GM08714 (cell line): ENCODE measurements at regions not wholly inside any gene's neighbourhood (a gene's known extent, or its start where the extent isn't known, plus 50 kb on each side); places are given as distances from the start of the nearest gene placed in this dataset.

ENCODE experiments used
- H3K4me3 ChIP-seq: fragments of 200-500 bp; sonication (Bioruptor generic); 2 replicates; pipeline ENCODE4 v1.5.1; 2014; ENCODE audit warnings: mild to moderate bottlenecking, low read length, inconsistent platforms
- ZNF274 ChIP-seq: IDR thresholded peaks from 2 replicates; pipeline ENCODE4 v1.6.1; 2012; ENCODE audit warnings: mild to moderate bottlenecking, low read depth, low read length

- H3K4me3 ChIP-seq: no peak overlapping the region
- TF ChIP-seq ZNF274: no peak
Measured at GRCh38 chr7:21160401-21160800, 267.5 kb upstream of the SP4 start.

DNA sequence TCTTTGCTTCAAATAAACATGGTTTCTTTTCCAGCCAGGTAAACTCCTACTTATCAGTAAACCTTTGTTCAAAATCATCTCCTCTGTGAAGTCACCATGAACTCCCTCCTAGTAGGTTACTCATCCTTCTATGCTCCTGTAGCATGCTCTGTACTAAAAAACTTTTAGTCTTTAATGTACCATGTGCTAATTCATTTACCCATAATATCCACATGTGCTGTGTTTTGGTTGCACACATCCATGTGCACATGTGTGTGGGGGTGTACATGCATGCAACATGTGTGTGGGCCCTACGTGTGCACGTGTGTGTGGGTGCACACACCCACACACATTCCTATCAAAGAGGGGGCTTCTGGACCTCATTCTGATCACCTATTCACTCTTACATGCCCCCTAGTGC lies 259.9 kb upstream of the SP4 start:
- TF ChIP-seq ZNF274: no peak
- no peak overlapping the region for H3K4me3 ChIP-seq

DNA sequence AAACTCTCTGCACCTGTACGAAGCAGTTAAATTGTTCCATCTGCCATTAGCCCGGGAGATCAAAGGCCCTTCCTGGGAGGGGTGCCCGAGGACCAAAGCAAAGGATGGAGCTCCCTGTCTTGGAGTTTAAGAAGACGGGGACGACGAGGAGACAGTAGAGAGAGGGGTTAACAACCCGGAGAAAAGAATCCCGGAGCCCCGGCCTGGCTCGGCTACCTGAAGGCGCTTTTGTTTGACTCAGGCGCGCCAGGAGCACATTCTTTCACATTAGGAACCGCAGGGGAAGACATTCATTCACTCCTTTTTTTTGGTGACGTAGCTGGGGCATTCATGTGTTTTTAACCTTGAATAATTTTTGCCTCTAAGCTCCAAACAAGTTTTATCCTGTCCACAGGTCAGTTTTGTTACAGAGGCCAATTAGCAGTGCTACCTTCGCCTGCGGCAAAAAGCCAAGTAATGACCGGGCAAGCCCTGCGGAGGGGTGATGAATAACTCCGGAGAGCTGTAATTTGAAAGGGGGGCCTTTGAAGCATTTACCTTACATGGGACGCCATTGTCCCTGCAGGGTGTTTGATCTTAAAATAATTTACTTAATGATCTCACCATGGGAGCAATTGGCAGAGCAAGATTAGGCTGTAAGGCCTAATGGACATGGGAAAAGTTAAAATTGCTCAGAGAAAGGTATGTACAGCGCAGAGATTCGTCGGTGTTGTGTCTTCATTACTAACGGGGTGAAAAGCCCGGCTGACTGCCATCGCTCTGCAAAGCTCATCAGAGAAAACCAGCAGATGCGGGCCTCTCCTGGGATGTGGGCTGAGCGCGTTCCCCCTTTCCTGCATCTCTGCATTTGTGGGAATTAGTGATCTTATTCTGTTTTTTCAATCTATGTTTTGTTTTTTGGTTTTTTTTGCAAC lies 258.0 kb upstream of the SP4 start:
- H3K4me3 ChIP-seq: no peak overlapping the region
- TF ChIP-seq ZNF274: no peak

DNA sequence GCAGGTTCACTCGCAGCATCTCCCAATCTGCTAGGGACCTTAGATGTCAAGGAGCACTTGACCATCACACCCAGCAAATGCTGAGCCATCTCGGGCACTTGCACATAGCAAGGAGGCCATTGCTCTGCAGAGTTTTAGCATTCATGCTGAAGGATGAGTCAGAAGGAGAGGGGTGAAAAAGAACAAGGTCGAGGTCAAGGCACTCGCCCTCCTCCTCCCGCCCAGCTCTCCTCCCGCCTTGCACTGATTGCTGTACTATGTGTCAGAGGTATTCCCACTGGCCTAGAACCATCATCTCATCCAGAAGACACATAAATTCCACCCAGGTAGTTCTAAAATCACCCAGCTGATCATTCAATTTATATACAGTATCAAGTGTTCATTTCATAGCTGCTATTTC lies 255.1 kb upstream of the SP4 start:
- H3K4me3 ChIP-seq: no peak overlapping the region
- no peak for TF ChIP-seq ZNF274

DNA sequence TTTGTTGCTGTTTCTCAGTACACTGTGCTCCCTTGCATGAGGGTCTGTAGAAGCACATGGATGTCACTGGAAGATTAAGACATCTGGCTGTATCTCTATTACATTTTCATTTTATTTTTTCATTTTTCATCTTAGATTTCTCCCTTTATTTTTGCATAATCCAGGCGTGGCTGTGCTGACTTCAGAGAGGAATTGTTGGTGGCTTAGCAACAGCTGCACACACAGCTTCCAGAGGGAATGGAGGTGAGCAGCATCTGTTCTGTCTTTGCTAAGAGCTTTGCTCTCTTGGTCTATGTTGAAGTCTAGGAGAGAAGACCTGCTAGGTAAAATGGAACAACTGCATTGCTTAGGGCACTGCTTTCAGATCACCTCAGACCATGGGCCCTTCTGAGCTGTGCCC lies 254.4 kb upstream of the SP4 start:
- H3K4me3 ChIP-seq: no peak overlapping the region

DNA sequence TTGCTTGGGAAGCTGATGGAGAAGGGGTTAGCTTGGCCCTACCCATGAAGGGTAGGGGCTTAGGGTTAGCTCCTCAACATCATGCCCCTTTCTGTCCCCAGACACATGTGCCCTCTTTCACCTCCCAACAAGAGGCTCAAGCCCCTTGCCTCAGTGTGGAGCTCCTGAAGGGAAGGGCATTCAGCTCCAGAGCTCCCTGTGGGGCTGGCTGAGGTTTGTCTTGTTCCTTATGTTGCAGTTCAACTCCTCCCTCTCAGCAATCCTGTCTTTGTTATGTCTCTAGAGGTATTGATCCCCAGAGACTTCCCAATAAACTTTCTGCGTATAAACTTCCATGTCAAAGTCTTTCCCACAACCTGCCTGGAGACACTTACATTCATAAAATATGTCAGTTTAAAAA lies 252.2 kb upstream of the SP4 start:
- H3K4me3 ChIP-seq: no peak overlapping the region
- no peak for TF ChIP-seq ZNF274

More for the DNA sequence above, 254.4 kb upstream of the SP4 start:
- TF ChIP-seq ZNF274: no peak

GRCh38 chr7:21184942-21185652 lies 242.8 kb upstream of the SP4 start:
- no peak overlapping the region for H3K4me3 ChIP-seq
- no peak for TF ChIP-seq ZNF274

DNA sequence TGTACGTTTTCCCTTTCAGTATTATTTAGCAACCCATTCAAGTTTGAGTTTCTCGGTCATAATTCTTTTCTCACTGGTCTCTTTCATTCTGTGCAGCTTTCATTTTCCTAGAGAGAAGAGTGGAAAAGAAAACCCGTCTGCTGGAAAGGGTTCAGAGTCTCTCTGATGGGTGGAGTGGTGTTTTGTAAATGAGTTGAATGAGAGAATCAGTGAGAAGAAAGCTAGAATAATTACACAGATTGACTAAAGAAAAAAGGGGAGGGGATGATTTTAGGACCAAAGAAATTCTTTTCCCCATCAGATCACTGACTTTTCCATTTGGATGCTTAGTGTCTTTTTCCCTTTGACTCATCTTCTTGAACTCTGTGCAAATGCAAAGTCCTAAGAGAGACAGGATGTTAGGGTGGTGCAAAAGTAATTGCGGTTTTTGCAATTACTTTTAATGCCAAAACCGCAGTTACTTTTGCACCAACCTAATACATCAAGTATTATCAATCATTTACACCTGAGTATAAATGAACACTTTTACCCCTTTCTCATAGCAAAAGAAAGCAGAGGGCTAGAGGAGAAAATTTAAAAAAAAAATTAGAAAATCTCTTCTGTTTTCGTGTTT lies 242.1 kb upstream of the SP4 start:
- no peak for TF ChIP-seq ZNF274

GRCh38 chr7:21191321-21192073 lies 236.4 kb upstream of the SP4 start:
- no peak for TF ChIP-seq ZNF274

More for the DNA sequence above, 242.1 kb upstream of the SP4 start:
- H3K4me3 ChIP-seq: no peak overlapping the region

GRCh38 chr7:21192657-21193056 lies 235.2 kb upstream of the SP4 start:
- TF ChIP-seq ZNF274: no peak
- no peak overlapping the region for H3K4me3 ChIP-seq

More at GRCh38 chr7:21191321-21192073, 236.4 kb upstream of the SP4 start:
- H3K4me3 ChIP-seq: no peak overlapping the region

DNA sequence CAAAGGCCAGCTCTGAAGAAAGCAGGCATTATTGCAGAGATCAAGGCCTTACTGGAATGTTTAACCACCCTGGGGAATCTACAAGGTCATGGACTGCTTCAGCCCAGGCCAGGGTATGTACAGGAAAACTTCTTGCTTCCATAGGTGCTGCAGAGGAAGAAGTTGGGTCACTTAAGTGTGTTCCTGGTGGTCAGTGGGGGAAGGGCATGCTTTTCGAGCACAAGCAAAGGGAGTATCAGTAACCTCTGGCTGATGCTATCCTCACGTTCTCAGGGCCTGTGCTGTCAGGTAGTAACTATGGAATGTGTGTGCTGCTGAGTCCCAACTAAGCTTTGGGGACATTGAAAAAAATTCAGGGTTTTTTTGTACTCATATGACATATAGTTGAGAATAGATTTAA lies 234.0 kb upstream of the SP4 start:
- no peak overlapping the region for H3K4me3 ChIP-seq
- no peak for TF ChIP-seq ZNF274

- H3K4me3 ChIP-seq: no peak overlapping the region
- no peak for TF ChIP-seq ZNF274
Measured at GRCh38 chr7:21194936-21195335, 232.9 kb upstream of the SP4 start.

DNA sequence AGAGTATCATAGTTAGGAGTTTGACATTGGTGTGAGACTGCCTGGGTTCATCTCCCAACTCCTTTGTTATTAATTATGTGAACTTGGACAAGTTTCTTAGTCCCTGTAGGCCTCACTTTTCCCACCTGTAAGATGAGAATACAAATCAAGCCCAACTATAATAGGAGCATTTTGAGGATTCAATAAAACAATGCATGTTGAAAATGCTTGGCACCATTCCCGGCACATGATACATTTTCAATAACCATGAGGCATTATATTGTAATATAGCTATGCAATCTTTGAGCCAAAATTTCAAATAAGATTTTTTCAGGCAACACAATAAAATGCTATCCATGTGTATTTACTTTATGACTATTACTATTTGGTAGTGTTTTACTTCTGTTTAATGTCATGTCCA lies 229.0 kb upstream of the SP4 start:
- H3K4me3 ChIP-seq: no peak overlapping the region
- TF ChIP-seq ZNF274: no peak

- H3K4me3 ChIP-seq: no peak overlapping the region
- TF ChIP-seq ZNF274: no peak
Measured at GRCh38 chr7:21200503-21200902, 227.4 kb upstream of the SP4 start.
